A549 (cell line): ENCODE measurements at regions not wholly inside any gene's neighbourhood (a gene's known extent, or its start where the extent isn't known, plus 50 kb on each side); places are given as distances from the start of the nearest gene placed in this dataset.

ENCODE experiments used
- BHLHE40 ChIP-seq: IDR thresholded peaks from 2 replicates; pipeline ENCODE4 v1.6.1; 2012; ENCODE audit warnings: low read depth, low read length, inconsistent platforms
- CTCF ChIP-seq: fragments of >200 bp; sonication (Bioruptor Twin); formaldehyde crosslinking; IDR thresholded peaks from 3 replicates; pipeline ENCODE4 v1.5.1; 2016
- HDAC2 ChIP-seq: fragments of 200-600 bp; sonication (generic); IDR thresholded peaks from 2 replicates; pipeline ENCODE4 v1.6.1; 2016
- SREBF2 ChIP-seq: fragments of 450-650 bp; IDR thresholded peaks from 2 replicates; pipeline ENCODE4 v1.6.1; 2014; ENCODE audit warnings: mild to moderate bottlenecking, moderate library complexity
- ZFP36 ChIP-seq: fragments of 450-650 bp; IDR thresholded peaks from 2 replicates; pipeline ENCODE4 v1.6.1; 2014; ENCODE audit warnings: borderline replicate concordance; ENCODE audit not compliant: partially characterized antibody

GRCh38 chr13:54165581-54166215 is 1137.1 kb downstream of the OLFM4 start:
- TF ChIP-seq CTCF (no peak), ZFP36 (no peak), BHLHE40 (no peak), SREBF2 (no peak), HDAC2 (no peak)
